IPS-20b (cell line): ENCODE measurements at regions not wholly inside any gene's neighbourhood (a gene's known extent, or its start where the extent isn't known, plus 50 kb on each side); places are given as distances from the start of the nearest gene placed in this dataset.
"Not testable (repeated sequence)": the region's sequence is repeated elsewhere in the genome, so short reads cannot be mapped to it uniquely, and the experiment has no call there.

ENCODE experiments used
- H3K27ac ChIP-seq: one replicate; pipeline ENCODE4 v1.5.1; 2013; ENCODE audit warnings: low read length
- H3K27me3 ChIP-seq: 2 replicates; pipeline ENCODE4 v1.6.1; 2013; ENCODE audit warnings: mild to moderate bottlenecking, low read length, inconsistent platforms; ENCODE audit not compliant: insufficient read depth
- H3K36me3 ChIP-seq: 2 replicates; pipeline ENCODE4 v1.6.1; 2013; ENCODE audit warnings: low read depth, mild to moderate bottlenecking, inconsistent platforms, low read length, moderate library complexity; ENCODE audit not compliant: insufficient read depth
- H3K4me1 ChIP-seq: 2 replicates; pipeline ENCODE4 v1.6.1; 2013; ENCODE audit warnings: mild to moderate bottlenecking, control low read depth, inconsistent platforms, low read length, moderate library complexity; ENCODE audit not compliant: insufficient read depth
- H3K4me3 ChIP-seq: 2 replicates; pipeline ENCODE4 v1.5.1; 2013; ENCODE audit warnings: mild to moderate bottlenecking, low read length, inconsistent platforms
- H3K9ac ChIP-seq: 2 replicates; pipeline ENCODE4 v1.6.1; 2013; ENCODE audit warnings: low read depth, mild to moderate bottlenecking, inconsistent platforms, low read length, moderate library complexity
- H3K9me3 ChIP-seq: 2 replicates; pipeline ENCODE4 v1.6.1; 2013; ENCODE audit warnings: mild to moderate bottlenecking, low read depth, low read length, inconsistent platforms; ENCODE audit not compliant: insufficient read depth

GRCh38 chr10:80786322-80786721 is 248.6 kb downstream of the SH2D4B start:
- Histone ChIP-seq H3K9me3 (no peaks in the 10 kb centered on the region), H3K9ac (no peak overlapping the region), H3K27me3 (no peaks in the 10 kb centered on the region), H3K4me1 (no peaks in the 10 kb centered on the region), H3K36me3 (no peaks in the 10 kb centered on the region), H3K4me3 (no peak overlapping the region), H3K27ac (no peak overlapping the region)

GRCh38 chr10:80787952-80788351 is 250.2 kb downstream of the SH2D4B start:
- Histone ChIP-seq H3K4me1 (no peaks in the 10 kb centered on the region), H3K9me3 (no peaks in the 10 kb centered on the region), H3K27ac (no peak overlapping the region), H3K27me3 (no peaks in the 10 kb centered on the region), H3K36me3 (no peaks in the 10 kb centered on the region), H3K9ac (no peak overlapping the region), H3K4me3 (no peak overlapping the region)

GRCh38 chr10:80794994-80795393 is 257.3 kb downstream of the SH2D4B start:
- Histone ChIP-seq H3K9ac (no peak overlapping the region), H3K36me3 (no peaks in the 10 kb centered on the region), H3K27me3 (no peaks in the 10 kb centered on the region), H3K4me1 (no peaks in the 10 kb centered on the region), H3K9me3 (no peaks in the 10 kb centered on the region), H3K27ac (no peak overlapping the region), H3K4me3 (no peak overlapping the region)

GRCh38 chr10:80805343-80806020 is 267.8 kb downstream of the SH2D4B start:
- no peak overlapping the region for H3K27ac ChIP-seq
- H3K9me3 ChIP-seq: peaks cover 19% of the 10 kb centered on the region
- H3K9ac ChIP-seq: no peak overlapping the region
- no peak overlapping the region for H3K4me3 ChIP-seq
- no peaks in the 10 kb centered on the region for H3K4me1 ChIP-seq
- no peaks in the 10 kb centered on the region for H3K27me3 ChIP-seq
- no peaks in the 10 kb centered on the region for H3K36me3 ChIP-seq

GRCh38 chr10:80814147-80814652 is 276.5 kb downstream of the SH2D4B start:
- H3K36me3 ChIP-seq: no peaks in the 10 kb centered on the region
- H3K4me3 ChIP-seq: no peak overlapping the region
- H3K4me1 ChIP-seq: no peaks in the 10 kb centered on the region
- no peak overlapping the region for H3K27ac ChIP-seq
- H3K9ac ChIP-seq: no peak overlapping the region
- no peaks in the 10 kb centered on the region for H3K27me3 ChIP-seq
- H3K9me3 ChIP-seq: no peaks in the 10 kb centered on the region

GRCh38 chr10:80829151-80829550 is 291.4 kb downstream of the SH2D4B start:
- no peak overlapping the region for H3K27ac ChIP-seq
- H3K36me3 ChIP-seq: no peaks in the 10 kb centered on the region
- H3K9me3 ChIP-seq: no peaks in the 10 kb centered on the region
- H3K4me1 ChIP-seq: no peaks in the 10 kb centered on the region
- no peak overlapping the region for H3K4me3 ChIP-seq
- H3K27me3 ChIP-seq: no peaks in the 10 kb centered on the region
- H3K9ac ChIP-seq: no peak overlapping the region

- no peaks in the 10 kb centered on the region for H3K27me3 ChIP-seq
- no peaks in the 10 kb centered on the region for H3K36me3 ChIP-seq
- no peaks in the 10 kb centered on the region for H3K4me1 ChIP-seq
- no peak overlapping the region for H3K9ac ChIP-seq
- H3K4me3 ChIP-seq: no peak overlapping the region
- no peaks in the 10 kb centered on the region for H3K9me3 ChIP-seq
- no peak overlapping the region for H3K27ac ChIP-seq
Observed at GRCh38 chr10:80829562-80829961, 291.9 kb downstream of the SH2D4B start.

- not testable (repeated sequence) for H3K9me3 ChIP-seq, H3K36me3 ChIP-seq, H3K27ac ChIP-seq, H3K4me3 ChIP-seq, H3K27me3 ChIP-seq, H3K9ac ChIP-seq, H3K4me1 ChIP-seq
Observed at GRCh38 chr10:80832693-80833092, 295.0 kb downstream of the SH2D4B start.

GRCh38 chr10:80855348-80855971 is 317.8 kb downstream of the SH2D4B start:
- Histone ChIP-seq H3K9me3 (no peaks in the 10 kb centered on the region), H3K27me3 (no peaks in the 10 kb centered on the region), H3K4me1 (no peaks in the 10 kb centered on the region), H3K27ac (no peak overlapping the region), H3K36me3 (no peaks in the 10 kb centered on the region), H3K4me3 (no peak overlapping the region), H3K9ac (no peak overlapping the region)

GRCh38 chr10:80856186-80856585 is 318.5 kb downstream of the SH2D4B start:
- H3K27me3 ChIP-seq: no peaks in the 10 kb centered on the region
- H3K27ac ChIP-seq: no peak overlapping the region
- H3K4me1 ChIP-seq: no peaks in the 10 kb centered on the region
- H3K36me3 ChIP-seq: no peaks in the 10 kb centered on the region
- no peak overlapping the region for H3K9ac ChIP-seq
- H3K9me3 ChIP-seq: no peaks in the 10 kb centered on the region
- no peak overlapping the region for H3K4me3 ChIP-seq

GRCh38 chr10:80859279-80859678 is 321.6 kb downstream of the SH2D4B start:
- H3K27me3 ChIP-seq, H3K4me1 ChIP-seq, H3K4me3 ChIP-seq, H3K9ac ChIP-seq, H3K9me3 ChIP-seq, H3K27ac ChIP-seq, H3K36me3 ChIP-seq: not testable (repeated sequence)

- no peaks in the 10 kb centered on the region for H3K27me3 ChIP-seq
- H3K4me3 ChIP-seq: no peak overlapping the region
- H3K36me3 ChIP-seq: no peaks in the 10 kb centered on the region
- no peaks in the 10 kb centered on the region for H3K9me3 ChIP-seq
- H3K4me1 ChIP-seq: no peaks in the 10 kb centered on the region; the same call in 1 of the 2 replicates
- no peak overlapping the region for H3K9ac ChIP-seq
- H3K27ac ChIP-seq: no peak overlapping the region
Observed at GRCh38 chr10:80860719-80861118, 323.0 kb downstream of the SH2D4B start.
